ENCODE measurements at regions not wholly inside any gene's neighbourhood (a gene's known extent, or its start where the extent isn't known, plus 50 kb on each side); places are given as distances from the start of the nearest gene placed in this dataset.

DNA sequence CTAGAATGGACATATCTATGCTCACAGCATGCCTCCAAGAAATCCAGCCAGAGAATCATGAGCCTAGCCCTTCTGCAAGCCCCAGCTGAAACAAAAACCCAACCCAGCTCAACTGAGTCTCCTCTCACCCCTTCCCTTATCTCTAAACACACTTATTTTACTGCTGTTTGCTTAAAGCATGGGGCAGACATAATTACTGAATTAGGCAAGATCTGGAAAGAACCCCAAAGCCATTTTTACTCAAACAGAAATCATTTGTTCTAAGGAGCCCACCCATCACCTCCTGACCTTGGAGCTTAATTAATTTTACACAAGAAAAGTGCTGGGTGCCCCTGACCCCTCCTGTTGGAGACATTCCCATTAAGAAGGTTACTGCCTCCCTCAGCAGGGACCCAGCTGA, 291.6 kb downstream of the MAFB start:
- TF ChIP-seq NFYB (CRISPR knock-in tag; conservative IDR thresholded peaks at IDR 0.05; ENCODE audit: low read depth): no peak
- TF ChIP-seq ATF1 (CRISPR knock-in tag; IDR thresholded peaks at IDR 0.05): no peak
- Mint-ChIP-seq H3K4me1 (peaks cover 11% of the 10 kb centered on the region), H3K4me3 (no peak overlapping the region), H3K27me3 (ENCODE audit: low read depth) (peaks cover 6% of the 10 kb centered on the region), H3K27ac (no peak overlapping the region), H3K36me3 (peaks cover 7% of the 10 kb centered on the region; the same call in 1 of the 2 replicates), H3K9me3 (peaks cover 16% of the 10 kb centered on the region)
- POLR2A ChIA-PET: no interaction called here
- DNase-seq (ENCODE audit: low spot score) (no peak), ATAC-seq (no peak)
- CTCF ChIA-PET: no interaction called here

DNA sequence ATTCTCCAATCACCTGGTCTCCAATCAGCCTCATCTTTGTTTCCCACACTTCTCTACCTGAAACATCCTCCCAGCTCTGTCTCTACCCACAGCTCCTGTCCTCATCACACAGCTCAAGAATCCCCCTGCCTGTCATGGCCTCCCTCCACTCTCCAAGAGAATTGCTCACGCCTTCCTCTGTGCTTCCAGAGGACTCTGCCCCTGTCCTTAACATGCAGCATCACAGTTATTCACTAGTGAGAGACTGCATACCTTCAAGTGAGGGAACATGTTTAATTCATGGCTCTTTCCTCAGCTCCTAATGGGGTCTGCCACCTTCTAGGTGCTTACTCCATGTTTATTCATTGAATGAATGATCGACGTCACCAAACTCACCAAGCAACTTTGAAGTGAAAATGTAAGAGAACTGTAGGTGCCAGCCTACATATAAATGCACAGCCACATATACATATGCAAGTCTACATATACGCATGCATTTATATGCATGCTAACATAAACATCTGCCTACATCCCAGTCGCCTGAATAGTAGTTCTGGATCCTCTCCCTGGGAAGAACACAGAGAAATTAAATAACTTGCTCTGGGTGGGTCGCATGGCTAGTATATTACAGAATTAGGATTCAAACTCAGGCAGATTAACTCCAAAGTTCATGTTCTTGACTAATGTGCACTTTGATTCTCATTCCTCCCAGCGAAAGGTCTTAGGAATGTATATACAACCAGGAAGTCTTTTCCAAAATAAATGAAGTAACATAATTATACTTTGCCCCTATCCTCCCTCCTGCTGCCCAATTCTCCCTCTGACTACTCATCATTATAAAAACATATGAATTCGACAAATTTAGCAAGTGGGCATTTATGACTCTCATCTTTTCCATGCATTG, 295.6 kb downstream of the MAFB start:
- Mint-ChIP-seq H3K36me3 (no peaks in the 10 kb centered on the region), H3K9me3 (peaks cover 6% of the 10 kb centered on the region), H3K27ac (no peak overlapping the region), H3K4me1 (peaks cover 11% of the 10 kb centered on the region), H3K4me3 (no peak overlapping the region), H3K27me3 (ENCODE audit: low read depth) (peaks cover 4% of the 10 kb centered on the region; the same call in 1 of the 2 replicates)
- TF ChIP-seq ZNF232 (CRISPR knock-in tag; IDR thresholded peaks at IDR 0.05): no peak
- TF ChIP-seq FOXP1 (CRISPR knock-in tag; IDR thresholded peaks at IDR 0.05; ENCODE audit: borderline replicate concordance): no peak
- TF ChIP-seq MXD4 (CRISPR knock-in tag; IDR thresholded peaks at IDR 0.05; ENCODE audit: borderline replicate concordance): no peak
- TF ChIP-seq CREM (CRISPR knock-in tag; IDR thresholded peaks at IDR 0.05): no peak
- no peak for TF ChIP-seq JAZF1 (CRISPR knock-in tag; IDR thresholded peaks at IDR 0.05)
- no peak for TF ChIP-seq CDX4 (CRISPR knock-in tag; IDR thresholded peaks at IDR 0.05; ENCODE audit: borderline replicate concordance)
- no peak for TF ChIP-seq KAT7 (CRISPR knock-in tag; IDR thresholded peaks at IDR 0.05; ENCODE audit: borderline replicate concordance)
- ChIA-PET CTCF (no interaction called here), POLR2A (no interaction called here)
- DNase-seq (ENCODE audit: low spot score) (no peak), ATAC-seq (peak; percentile 60)

GRCh38 chr20:40390654-40391053, 298.4 kb downstream of the MAFB start:
- TF ChIP-seq IRF2 (CRISPR knock-in tag; IDR thresholded peaks at IDR 0.05; ENCODE audit: borderline replicate concordance, low read depth): no peak
- 0 out of 2 replicates have a peak, but pooled peaks have one; percentile 21 for TF ChIP-seq NFE2L1 (CRISPR knock-in tag; IDR thresholded peaks at IDR 0.05)
- H3K4me3 Mint-ChIP-seq: no peak overlapping the region
- H3K27ac Mint-ChIP-seq: no peak overlapping the region
- H3K4me1 Mint-ChIP-seq: no peaks in the 10 kb centered on the region
- no peak for ATAC-seq
- H3K36me3 Mint-ChIP-seq: no peaks in the 10 kb centered on the region
- no peak for DNase-seq (ENCODE audit: low spot score)
- ChIA-PET POLR2A (no interaction called here), CTCF (no interaction called here)
- peaks cover 8% of the 10 kb centered on the region; the same call in 1 of the 2 replicates for H3K27me3 Mint-ChIP-seq (ENCODE audit: low read depth)
- H3K9me3 Mint-ChIP-seq: peaks cover 18% of the 10 kb centered on the region

- Mint-ChIP-seq H3K27me3 (ENCODE audit: low read depth) (no peaks in the 10 kb centered on the region), H3K4me1 (0 out of 2 replicates have a peak, but pooled peaks cover 2% of the 10 kb centered on the region), H3K36me3 (peaks cover 14% of the 10 kb centered on the region), H3K4me3 (no peak overlapping the region), H3K27ac (no peak overlapping the region), H3K9me3 (peaks cover 22% of the 10 kb centered on the region)
- no peak for ATAC-seq
- POLR2A ChIA-PET: no interaction called here
- CTCF ChIA-PET: no interaction called here
- no peak for DNase-seq (ENCODE audit: low spot score)
- no peak for TF ChIP-seq SP1 (CRISPR knock-in tag; conservative IDR thresholded peaks at IDR 0.05)
- TF ChIP-seq CREM (CRISPR knock-in tag; IDR thresholded peaks at IDR 0.05): no peak
- no peak for TF ChIP-seq ZNF263 (CRISPR knock-in tag; IDR thresholded peaks at IDR 0.05; ENCODE audit: low read depth)
- TF ChIP-seq, protein P1, sequence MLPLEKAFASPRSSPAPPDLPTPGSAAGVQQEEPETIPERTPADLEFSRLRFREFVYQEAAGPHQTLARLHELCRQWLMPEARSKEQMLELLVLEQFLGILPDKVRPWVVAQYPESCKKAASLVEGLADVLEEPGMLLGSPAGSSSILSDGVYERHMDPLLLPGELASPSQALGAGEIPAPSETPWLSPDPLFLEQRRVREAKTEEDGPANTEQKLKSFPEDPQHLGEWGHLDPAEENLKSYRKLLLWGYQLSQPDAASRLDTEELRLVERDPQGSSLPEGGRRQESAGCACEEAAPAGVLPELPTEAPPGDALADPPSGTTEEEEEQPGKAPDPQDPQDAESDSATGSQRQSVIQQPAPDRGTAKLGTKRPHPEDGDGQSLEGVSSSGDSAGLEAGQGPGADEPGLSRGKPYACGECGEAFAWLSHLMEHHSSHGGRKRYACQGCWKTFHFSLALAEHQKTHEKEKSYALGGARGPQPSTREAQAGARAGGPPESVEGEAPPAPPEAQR (CRISPR knock-in tag; IDR thresholded peaks at IDR 0.05): no peak
- no peak for TF ChIP-seq ZNF138 (CRISPR knock-in tag; conservative IDR thresholded peaks at IDR 0.05)
- no peak for TF ChIP-seq ZBTB43 (CRISPR knock-in tag; IDR thresholded peaks at IDR 0.05)
- TF ChIP-seq SMAD3 (CRISPR knock-in tag; IDR thresholded peaks at IDR 0.05; ENCODE audit: borderline replicate concordance): no peak
These were observed 318.2 kb downstream of the MAFB start for GRCh38 chr20:40370800-40371199.

Data from WTC11 (cell line).